ENCODE measurements at regions not wholly inside any gene's neighbourhood (a gene's known extent, or its start where the extent isn't known, plus 50 kb on each side); places are given as distances from the start of the nearest gene placed in this dataset.
A peak's percentile ranks its signal among the peaks of the same experiment; 100 is the strongest.

DNA sequence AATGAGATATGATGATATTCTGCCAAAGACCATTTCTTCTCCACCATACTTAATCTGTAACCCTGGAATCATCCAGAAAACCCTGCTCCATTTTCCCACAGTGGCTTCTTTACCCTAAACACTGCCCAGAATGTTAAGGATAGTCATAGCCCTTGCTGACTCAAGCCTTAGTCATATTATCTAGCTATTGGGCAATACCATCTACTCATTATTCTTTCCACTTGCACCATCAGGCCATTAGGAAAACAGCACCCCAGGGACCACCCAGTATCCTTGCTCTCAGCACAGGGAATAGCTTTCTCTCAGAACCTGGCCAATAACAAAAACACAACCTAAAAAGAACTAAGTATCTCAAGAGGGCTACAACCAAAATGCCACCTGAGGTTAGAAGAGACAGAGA, 445.7 kb upstream of the SLC14A2 start:
- peak; percentile 51 for DNase-seq

DNA sequence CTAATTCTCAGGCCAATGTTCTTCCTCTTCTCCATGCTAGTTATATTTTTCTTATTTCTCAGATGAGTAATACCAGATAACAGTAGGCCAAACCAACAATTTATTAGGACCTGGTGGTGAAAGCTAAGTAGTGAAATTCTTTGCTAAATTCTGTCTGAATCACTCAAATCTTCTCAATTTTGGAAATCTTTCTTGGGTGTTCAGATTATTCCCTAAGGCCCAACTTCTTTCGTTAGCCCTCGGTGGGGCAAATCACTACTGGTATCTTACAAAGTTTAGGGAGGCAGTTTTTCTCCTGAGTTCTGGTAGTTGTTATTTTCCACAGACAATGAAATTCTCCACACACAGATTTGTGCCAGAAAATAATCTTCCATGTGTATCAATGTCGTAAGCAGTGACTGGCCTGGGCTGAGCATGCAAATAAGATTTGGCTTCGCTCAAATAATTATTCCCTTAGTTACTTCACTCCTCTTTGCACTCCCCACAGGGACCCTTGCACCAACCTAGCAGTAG, 443.5 kb upstream of the SLC14A2 start:
- DNase-seq: no peak

DNA sequence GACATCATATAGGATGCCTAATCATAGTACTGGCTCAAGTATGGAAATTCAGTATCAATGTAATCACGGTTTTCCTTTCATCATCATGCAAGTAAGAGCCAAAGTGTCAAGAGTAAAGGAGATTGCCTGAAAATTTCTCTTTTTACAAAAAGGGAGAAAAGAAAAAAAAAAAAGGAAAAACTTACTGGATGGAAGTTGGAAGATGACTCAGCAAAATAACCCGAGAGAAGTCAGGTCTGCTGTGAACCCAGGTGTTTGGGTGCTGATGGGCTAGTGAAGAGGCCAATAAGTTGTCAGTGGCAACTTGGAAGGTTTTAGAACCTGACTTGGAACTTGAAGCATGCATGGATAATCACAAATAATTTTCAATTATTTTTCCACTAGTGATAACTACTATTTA, 441.9 kb upstream of the SLC14A2 start:
- DNase-seq: no peak

DNA sequence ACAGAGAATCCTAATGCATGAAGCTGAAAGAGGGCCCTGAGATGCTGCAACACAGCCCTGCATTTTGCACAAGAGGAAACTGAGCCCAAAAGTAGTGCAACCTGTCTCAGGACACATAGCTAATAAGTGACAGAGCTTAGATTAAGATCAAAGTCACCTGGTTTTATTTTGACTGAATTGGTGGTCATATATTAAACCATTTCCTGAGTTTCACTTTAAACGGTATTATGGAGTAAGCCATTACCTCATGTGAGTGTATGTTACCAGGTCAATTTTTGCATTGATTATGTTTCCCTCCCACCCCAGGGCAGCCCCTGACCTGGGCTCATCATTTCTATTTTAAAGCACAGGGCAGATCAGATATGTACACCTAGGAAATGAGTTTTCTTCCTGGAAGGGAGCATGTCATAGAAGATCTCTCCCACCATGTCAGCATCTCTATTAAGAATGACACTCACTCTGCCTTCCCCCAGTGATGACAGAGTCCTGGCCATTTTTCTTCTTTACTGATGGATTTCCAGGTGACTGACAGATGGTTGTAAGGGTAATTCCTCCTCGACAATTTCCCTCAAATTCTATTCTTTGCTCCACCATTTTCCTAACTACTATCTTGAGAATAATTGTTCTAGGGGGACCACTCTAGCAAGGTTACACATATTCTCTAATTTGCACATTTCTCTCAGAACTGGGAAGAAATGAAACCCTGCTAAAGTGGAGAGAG, 441.3 kb upstream of the SLC14A2 start:
- no peak for DNase-seq

DNA sequence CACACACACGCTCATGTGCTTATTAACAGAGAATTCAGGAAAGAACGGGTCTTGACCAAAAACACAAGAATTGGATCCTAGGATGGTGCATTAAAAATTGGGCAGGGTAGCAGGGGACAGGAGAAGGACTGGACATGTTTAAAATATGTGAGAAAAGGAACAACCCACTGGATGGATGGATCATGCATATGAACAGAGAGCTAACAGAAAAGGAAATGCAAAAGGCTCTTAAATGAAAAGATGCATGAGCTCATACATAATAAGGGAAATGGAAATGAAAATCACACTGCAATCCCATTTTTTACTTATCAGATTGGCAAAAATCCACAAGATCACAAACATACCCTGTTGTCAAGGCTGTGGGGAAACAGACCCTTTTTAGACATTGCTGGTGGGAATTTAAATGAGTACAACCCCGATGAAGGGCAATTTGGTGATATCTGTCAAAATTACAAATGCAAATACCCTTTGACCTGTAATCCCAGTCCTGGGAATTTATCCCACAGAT, 440.6 kb upstream of the SLC14A2 start:
- no peak for DNase-seq

DNA sequence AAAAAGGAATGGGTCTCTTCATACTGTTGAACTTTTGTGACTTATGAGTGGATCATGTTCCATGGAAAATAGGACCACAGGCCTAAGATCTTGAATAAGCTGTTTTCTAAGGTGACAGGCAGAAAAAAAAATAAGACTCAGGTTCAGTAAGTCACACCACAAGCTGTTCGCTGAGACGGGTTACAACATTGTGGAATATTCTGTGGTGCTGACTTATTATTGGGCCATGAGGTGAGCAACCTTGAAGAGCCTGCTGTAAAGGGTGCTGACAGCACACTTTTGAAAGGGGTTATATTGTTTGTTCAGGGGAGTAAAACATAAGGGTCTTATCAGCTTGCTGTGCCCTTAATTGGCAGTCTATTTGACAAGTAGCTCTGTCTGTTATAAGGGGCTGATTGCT, 439.8 kb upstream of the SLC14A2 start:
- DNase-seq: no peak

DNA sequence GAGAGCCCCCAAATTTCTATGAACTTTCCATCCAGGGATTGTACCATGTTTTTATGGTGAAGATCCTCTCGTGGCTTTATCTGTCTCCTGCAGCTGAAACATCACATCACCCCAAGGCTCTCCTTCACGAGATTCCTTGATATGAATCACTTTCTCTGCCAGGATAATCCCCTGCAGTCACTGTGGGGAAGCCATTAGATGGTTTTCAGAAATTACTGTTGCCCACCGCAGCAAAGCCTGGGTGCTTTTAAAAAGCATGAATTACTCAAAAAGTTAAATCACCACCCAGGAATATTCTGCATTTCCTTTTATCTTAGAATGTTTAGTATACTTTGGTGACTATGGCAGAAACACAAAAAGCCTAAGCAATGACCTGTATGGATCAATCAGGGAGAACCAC, 428.4 kb upstream of the SLC14A2 start:
- DNase-seq: no peak

DNA sequence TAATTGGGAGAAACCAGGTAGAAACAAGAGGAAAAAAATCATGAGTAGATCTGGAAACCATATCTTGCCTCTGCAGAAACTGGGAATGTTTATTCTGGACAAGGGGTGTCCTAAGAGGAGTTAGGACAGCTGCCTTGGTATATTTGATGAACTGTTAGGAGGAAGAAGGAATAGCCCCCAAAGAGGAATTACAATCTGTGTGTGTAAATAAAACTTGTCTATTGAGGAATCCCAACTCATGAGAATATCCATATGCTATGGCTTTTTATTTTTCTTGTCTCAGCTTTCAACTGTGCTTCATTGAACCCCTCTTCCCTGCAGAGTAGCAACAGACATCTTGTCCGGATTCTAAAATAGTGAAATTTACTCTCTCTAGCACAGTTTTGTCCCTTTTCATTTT, 423.5 kb upstream of the SLC14A2 start:
- DNase-seq: no peak

DNA sequence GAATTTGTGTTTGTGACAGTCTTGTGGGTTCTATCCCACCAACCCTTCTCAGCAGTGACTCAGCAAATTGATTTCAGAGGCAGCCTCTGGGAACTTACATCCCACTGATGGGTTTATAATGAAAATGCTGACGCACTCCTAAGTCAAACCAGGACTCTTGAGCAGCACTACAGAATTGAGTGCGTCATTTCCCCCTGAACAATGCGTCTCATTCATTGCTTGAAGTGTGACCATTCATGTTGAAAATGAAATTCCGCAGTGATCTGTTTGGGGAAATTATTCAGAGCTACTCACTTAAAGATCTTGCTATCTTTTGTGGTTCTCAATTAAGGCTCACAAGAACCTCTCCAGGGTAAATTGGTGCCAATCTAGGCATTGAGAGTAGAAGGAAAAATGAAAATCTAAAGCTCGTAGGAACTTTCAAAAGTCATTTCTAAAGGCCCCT, 417.7 kb upstream of the SLC14A2 start:
- no peak for DNase-seq

DNA sequence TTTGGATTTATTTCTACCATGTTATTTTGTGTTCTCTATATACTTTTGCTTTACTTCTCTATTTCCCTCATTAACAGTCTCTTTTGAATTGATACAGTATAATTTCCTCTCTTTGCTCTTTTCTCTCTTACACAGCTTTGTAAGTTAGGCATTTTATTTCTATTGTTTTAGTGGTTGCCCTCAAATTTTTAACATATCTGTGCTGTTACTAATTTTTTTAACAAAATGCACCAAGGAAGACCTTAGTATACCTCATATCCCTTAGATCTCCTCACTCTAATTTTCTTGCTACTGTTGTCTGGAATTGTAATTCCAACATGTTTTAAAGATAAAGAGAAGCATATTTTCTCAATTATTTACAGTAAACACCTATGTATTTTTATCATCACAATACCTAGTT, 416.8 kb upstream of the SLC14A2 start:
- DNase-seq: no peak

DNA sequence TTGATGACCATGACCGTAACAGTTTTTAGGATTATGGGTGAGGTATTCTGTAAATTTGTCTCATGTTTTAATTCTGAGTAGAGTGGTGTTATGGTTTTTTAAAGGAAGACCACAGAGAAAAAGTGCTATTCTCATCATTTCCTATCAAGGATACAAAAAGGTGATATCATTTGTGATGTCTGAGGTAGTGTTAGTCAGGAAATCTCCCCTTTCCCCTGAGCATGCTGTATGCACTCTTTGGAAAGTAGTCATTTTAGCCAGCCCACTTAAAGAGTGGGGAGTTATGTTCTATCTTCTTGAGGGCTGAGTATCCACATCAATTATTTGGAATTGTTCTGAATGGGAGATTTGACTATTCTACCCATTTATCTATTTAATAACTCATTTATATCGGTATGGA, 414.2 kb upstream of the SLC14A2 start:
- no peak for DNase-seq

DNA sequence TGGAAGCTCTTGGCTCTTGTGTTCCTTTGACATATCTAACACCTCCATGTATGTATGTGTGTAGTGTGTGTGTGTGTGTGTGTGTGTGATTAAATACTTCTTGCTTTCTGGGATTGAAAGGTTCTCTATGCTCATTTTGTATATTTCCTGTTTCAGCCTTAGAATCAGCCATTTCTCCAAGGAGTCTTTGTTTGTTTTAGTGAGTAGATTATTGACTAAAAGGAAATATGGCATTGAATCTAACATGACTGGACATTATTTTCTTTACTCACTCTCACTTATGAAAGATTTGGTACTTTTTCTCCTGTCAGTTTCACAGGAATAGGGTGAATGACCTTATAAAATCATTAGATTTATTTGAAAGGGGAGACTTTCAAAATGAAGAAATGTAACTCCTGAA, 413.8 kb upstream of the SLC14A2 start:
- DNase-seq: no peak

DNA sequence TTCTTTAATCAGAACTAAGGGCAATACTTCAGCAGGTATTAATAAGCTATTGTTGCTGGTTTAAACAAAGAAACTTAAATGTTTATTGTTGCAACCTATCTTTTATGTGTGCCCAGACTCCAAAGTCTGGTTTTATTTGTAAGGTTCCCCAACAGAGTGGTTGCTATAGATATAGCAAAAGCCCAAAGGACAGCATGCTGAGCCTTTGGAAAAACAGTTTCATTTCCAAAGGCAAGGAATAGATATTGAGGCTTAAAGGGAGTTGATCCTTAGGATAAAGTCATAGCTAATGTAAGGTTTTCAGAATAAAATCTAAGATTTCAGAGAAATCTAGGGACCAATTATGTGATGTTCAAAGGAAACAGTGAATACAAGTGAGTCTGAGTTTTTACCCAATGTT, 413.2 kb upstream of the SLC14A2 start:
- DNase-seq: no peak

DNA sequence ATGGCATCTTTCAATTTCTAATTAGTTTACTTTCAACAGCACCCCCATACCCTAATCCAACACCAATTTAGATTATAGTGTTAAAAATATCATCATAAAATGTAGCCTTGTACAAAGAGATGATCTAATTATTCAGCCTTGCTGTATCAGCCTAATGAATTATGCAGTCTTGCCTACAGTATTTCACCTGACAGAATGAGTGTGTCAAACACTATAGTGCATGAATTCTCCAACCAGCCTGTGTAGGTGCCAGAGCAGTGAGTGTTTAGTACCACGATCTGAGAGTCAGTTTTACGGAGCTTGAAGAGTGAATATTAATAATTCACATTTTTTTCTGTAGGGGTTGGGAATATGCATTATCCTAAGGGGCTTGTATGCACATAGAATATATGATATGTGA, 411.6 kb upstream of the SLC14A2 start:
- no peak for DNase-seq

DNA sequence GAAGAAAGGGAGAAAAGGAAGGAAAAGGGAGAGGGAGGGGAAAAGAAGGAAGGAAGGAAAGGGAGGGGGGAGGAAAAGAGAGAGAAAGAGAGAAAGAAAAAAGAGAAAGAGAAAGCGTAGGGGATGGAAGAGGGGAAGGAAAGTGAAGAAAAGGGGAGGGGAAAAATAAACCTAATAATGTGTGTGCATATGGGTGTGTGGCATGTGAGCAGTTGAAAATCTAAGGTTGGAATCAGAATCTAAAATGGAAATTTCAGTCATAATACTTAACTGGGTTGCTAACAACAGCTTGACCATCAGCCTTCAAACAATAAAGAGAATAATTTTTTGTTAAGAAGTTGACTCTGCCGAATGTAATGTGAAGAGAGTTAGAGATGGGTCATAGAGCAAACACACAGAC, 407.9 kb upstream of the SLC14A2 start:
- DNase-seq: no peak

DNA sequence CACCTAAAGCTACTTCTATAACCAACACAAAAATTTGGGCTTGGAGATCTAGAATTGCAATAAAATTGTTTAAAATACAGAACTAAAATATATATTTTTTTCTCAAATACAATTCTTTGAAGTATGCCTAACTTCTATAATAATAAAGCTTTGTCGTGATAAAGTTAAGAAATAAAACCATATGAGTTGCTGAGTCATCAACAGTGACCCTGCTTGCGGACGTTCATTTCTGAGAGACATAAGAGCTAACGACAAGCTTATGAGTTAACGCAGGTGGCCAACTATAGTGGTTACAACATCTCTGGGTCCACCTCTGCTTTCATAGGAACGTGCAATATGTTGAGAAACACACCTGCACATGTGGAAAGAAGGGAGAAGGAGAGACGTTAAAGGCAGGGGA, 407.1 kb upstream of the SLC14A2 start:
- DNase-seq: no peak

DNA sequence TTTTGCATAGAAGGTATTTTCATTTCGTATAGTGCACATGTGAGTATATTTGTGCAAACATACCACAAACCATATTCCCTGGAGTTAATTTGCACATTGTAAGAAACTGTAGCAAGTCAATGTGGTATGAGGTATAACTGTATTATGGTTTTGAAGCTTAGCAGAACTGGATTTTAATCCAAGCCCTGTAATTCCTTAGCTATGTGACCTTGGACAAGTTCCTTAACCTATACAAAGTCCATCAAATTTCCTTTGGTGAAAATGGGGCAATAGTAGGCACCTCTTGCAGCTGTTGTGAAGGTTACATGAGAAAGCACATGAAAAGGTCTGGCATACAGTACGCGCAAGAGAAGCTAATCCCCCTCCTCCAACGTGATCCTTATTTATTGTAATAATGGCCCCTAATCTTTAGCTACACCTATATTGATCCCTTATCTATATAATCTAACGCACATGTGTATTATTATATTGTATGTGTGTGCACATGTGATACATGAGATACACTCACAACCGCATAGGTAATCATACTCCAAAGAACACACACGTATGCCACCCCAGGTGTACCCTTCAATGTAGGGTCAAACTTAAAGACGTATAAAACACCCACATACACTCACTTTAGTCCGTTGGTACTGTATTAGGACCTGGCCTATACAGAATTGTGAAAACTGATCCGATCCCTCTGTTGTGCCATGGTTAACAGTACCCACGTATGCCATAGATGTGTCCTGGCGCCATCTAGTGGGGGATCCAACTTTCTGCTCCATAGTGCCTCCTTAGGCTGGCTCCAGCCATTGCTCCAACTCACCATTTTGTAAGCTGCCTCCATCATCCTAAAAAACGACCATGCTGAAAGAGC, 402.9 kb upstream of the SLC14A2 start:
- DNase-seq: peak; percentile 67

DNA sequence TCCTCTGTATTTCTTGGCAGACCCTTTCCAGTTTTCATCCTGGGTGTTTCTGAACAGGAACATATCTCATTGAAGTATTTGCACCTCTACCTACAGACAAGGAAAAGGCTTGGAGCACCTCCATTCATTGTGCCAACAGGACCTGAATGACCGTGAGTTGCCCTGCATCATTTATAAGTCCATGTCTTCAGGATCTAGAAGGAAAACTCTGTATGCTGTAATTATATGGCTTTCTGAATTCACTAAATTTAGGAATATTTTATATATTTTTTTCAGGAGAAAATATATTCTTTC, 402.3 kb upstream of the SLC14A2 start:
- no peak for DNase-seq

DNA sequence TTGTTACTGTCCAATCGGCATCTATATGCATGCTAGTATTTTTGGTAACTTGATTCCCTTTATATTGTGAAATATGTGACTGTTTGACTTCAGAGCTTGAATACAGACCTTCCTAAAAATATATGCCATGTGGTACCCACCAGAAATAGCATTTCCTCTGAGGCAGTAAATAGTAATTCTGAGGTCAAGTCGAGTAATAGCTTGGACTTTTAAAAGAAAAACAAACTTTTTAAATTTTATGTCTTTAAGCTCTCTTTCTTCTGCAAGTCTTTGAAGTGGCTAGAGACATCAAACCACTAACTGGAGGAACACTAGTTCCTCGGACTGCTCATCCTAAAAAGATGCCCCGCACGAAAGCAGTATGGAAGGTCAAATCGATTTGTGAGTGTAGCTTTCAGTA, 396.8 kb upstream of the SLC14A2 start:
- DNase-seq: no peak

DNA sequence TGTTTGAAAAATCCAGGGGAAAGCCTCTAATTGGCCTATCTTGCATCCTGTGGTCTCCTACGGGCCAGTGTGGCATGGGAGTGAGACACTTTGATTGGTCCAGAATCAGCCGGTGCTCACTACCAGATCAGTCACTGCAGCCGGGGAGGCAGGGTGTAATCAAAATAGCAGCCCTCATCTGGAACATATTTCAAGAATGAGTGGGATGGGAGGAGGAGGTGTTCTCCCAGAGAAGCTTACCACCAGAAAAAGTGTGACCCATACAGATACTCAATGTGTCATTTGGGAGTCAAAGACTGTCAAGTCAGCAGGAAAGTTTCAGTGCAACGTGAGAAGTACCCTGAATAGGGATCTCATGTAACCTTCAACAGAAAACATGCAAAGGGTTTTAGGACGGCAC, 393.9 kb upstream of the SLC14A2 start:
- no peak for DNase-seq

DNA sequence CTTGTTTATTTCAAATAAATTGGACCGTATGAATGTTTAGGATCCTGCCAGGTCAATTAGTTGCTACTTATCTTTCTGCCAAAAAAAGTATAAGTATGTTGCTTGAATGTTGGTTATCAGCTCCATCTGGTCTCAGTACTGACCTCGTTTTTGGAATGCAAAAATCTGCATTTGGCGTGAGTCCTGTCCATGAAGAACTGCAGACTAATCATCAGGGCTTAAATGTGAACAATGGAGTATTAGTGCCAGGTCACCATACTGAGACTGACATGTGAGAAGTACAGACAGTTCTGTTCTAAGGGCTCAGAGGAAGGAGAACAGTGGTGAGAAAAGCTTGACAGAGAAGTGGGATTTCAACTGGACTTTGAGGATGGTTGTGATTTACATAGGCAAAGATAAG, 393.1 kb upstream of the SLC14A2 start:
- DNase-seq: no peak

DNA sequence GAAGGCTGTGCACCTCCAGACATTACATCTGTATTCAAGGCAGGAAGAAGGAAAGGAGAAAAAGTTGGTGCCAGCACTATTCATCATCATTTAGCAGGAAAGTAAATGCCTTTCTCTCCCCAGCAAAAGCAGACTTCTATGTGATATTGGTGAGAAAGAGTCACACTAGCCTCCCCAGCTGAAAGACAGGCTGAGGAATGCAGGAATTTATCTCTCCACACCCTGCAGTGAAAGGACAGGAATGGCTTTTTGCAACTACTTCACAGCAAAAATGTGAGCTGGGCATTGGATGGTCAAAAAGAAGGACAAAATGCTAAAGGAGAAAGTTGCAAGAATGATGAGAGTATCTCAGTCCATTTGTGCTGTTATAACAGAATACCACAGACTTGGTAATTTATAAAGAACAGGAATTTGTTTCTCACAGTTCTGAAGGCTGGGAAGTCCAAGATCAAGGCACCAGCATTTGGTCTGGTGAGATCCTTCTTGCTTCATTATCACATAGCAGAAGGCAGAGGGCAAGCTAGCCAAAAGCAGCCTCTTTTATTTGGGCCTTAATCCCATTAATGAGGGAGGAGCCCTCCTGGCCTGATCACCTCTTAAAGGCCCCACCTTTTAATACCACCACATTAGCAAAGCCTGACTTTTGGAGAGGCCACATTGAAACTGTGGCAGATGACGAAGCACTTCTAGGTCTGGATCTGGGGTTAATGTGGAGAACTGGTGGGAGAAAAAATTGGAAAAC, 388.1 kb upstream of the SLC14A2 start:
- DNase-seq: no peak

DNA sequence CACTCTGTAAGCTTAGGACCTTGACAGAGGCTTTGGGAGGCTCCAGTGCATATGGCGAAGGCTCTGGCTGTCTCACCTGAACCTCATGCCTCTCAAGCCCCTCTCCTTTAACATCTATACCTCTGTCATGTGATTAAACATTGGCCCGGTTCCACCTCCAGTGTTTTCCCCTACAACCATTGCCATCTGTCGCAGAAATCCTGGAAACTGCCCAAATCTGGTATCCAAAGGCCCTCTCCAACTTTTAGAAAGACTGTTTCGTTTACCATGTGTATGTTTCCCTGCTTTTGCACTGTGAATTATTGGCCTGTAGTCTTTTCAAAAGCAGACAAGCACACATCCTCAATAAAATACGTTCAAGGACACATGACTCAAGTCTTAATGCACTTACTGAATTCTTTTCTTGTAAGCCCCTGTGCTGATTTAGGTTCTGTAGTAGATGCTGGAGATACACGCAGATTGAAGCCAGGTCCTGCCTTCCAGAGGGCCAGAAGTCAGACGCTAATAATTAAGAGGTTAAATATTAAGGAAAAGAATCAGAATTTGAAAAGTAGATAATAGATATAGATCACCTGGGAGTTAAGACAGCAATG, 386.4 kb upstream of the SLC14A2 start:
- no peak for DNase-seq
